ENCODE measurements at regions not wholly inside any gene's neighbourhood (a gene's known extent, or its start where the extent isn't known, plus 50 kb on each side); places are given as distances from the start of the nearest gene placed in this dataset.

- Histone ChIP-seq H2BK15ac (ENCODE audit: low read length) (no peak overlapping the region), H2BK20ac (ENCODE audit: low read length) (no peak overlapping the region), H3K27me3 (replicated peaks in 1 of 4; ENCODE audit: control insufficient read depth in 3 of 4, extremely low read depth in 1 of 4, insufficient read depth in 3 of 4, low read length in 3 of 4) (no peaks in the 10 kb centered on the region), H3K27ac (ENCODE audit: low read depth, low read length) (no peak overlapping the region), H2AFZ (ENCODE audit: low read length) (no peak overlapping the region), H3K9ac (replicated peaks in 1 of 4; ENCODE audit: extremely low read depth in 1 of 4, low read depth in 3 of 4, low read length in 3 of 4) (no peak overlapping the region), H3K4me1 (replicated peaks in 1 of 4; ENCODE audit: control insufficient read depth in 3 of 4, insufficient read depth in 4 of 4, low read length in 3 of 4) (no peaks in the 10 kb centered on the region; a peak in 1 of 7 replicates), H3K36me3 (ENCODE audit: control insufficient read depth in 2 of 4, insufficient read depth in 4 of 4, low read length in 3 of 4) (no peaks in the 10 kb centered on the region), H3K79me2 (ENCODE audit: control insufficient read depth in 1 of 2, insufficient read depth in 2 of 2, low read length in 2 of 2) (no peaks in the 10 kb centered on the region; a peak in 1 of 4 replicates), H2BK5ac (ENCODE audit: low read depth, low read length) (no peak overlapping the region), H3K4me2 (ENCODE audit: insufficient read depth in 1 of 2, low read depth in 2 of 2, low read length in 2 of 2) (no peak overlapping the region), H3K4ac (replicated peaks; ENCODE audit: insufficient read length, low read depth, low read length) (no peak overlapping the region), H3K23ac (ENCODE audit: insufficient read length) (no peak overlapping the region), H4K8ac (ENCODE audit: extremely low read depth, insufficient read depth, low read length) (no peak overlapping the region), H3K56ac (replicated peaks; ENCODE audit: insufficient read length, low read depth, low read length) (no peak overlapping the region), H4K20me1 (replicated peaks in 1 of 2; ENCODE audit: control insufficient read depth in 1 of 2, insufficient read depth in 2 of 2, low read length in 2 of 2) (no peaks in the 10 kb centered on the region), H3K14ac (ENCODE audit: insufficient read length) (no peak overlapping the region), H2BK120ac (replicated peaks; ENCODE audit: low read depth, low read length) (no peak overlapping the region), H3K23me2 (ENCODE audit: low read depth, low read length) (no peaks in the 10 kb centered on the region), H2AK5ac (ENCODE audit: low read depth, low read length) (no peak overlapping the region), H3K9me3 (ENCODE audit: insufficient read depth in 2 of 2, low read depth in 1 of 2, low read length in 1 of 2) (no peaks in the 10 kb centered on the region), H3K79me1 (ENCODE audit: low read depth, low read length) (no peaks in the 10 kb centered on the region), H4K91ac (replicated peaks; ENCODE audit: insufficient read length, low read length) (no peak overlapping the region), H2BK12ac (ENCODE audit: low read depth, low read length) (no peak overlapping the region; the same call in 1 of the 2 replicates), H3K4me3 (ENCODE audit: extremely low read depth in 1 of 4, insufficient read depth in 2 of 4, low read depth in 3 of 4, low read length in 4 of 4) (no peak overlapping the region), H3K18ac (ENCODE audit: extremely low read depth, low read length) (no peak overlapping the region), H4K5ac (ENCODE audit: insufficient read length, low read depth, low read length) (no peak overlapping the region)
- no peak for FAIRE-seq
- 85% methylated on average over 5 of the region's 5 CpGs; no CpG with 5 or more reads in 1 of the 2 experiments for WGBS, 2 experiments (ENCODE audit: extremely low coverage in 1 of 2, insufficient coverage in 1 of 2, insufficient read length in 1 of 2, insufficient replicate concordance in 2 of 2, low coverage in 1 of 2, low lambda C conversion rate in 2 of 2, missing lambda C conversion rate in 1 of 2)
- DNase-seq (ENCODE audit: low read depth in 1 of 2, low spot score in 2 of 2) = no peak
- CTCF ChIA-PET (ENCODE audit: partially characterized antibody) = interaction anchor here (1.7 kb wide), 1 partner anchor 18 kb away, joined by 4 read pairs; no protein-coding TSS in a partner anchor
- TF ChIP-seq ZNF274 (IDR thresholded peaks at IDR 0.05; ENCODE audit: borderline replicate concordance, extremely low read depth, low read length) = no peak
- no peak for TF ChIP-seq KDM4A (IDR thresholded peaks at IDR 0.05; ENCODE audit: low read depth, low read length, severe bottlenecking)
- no peak for TF ChIP-seq RFX5 (IDR thresholded peaks at IDR 0.05; ENCODE audit: borderline replicate concordance, low read depth, low read length)
- TF ChIP-seq USF2 (IDR thresholded peaks at IDR 0.05; ENCODE audit: low read length) = no peak
- TF ChIP-seq MAX (IDR thresholded peaks at IDR 0.05) = no peak
- TF ChIP-seq SRF (IDR thresholded peaks at IDR 0.05; ENCODE audit: low read depth, low read length) = no peak
- TF ChIP-seq RNF2 (IDR thresholded peaks at IDR 0.05; ENCODE audit: borderline replicate concordance, low read depth, low read length, missing control alignments, poor library complexity, severe bottlenecking) = no peak
- TF ChIP-seq CHD1 (IDR thresholded peaks at IDR 0.05; ENCODE audit: low read depth, low read length) = no peak
- no peak for TF ChIP-seq SAP30 (IDR thresholded peaks at IDR 0.05; ENCODE audit: insufficient read depth, insufficient replicate concordance, low read length)
- TF ChIP-seq PHF8 (conservative IDR thresholded peaks at IDR 0.05; ENCODE audit: low read depth, low read length) = no peak
- TF ChIP-seq BRCA1 (IDR thresholded peaks at IDR 0.05; ENCODE audit: low read depth, low read length) = no peak
- no peak for TF ChIP-seq TEAD4 (IDR thresholded peaks at IDR 0.05; ENCODE audit: low read depth, low read length)
- TF ChIP-seq GABPA (IDR thresholded peaks at IDR 0.05; ENCODE audit: borderline replicate concordance, insufficient read depth, low read length) = no peak
- POLR2A ChIA-PET (ENCODE audit: partially characterized antibody) = interaction anchor here (1.3 kb wide), 1 partner anchor 19 kb away, joined by 3 read pairs; no protein-coding TSS in a partner anchor
Observed at GRCh38 chr12:123096741-123097140, 54.1 kb downstream of the PITPNM2 start.
